Mesothelial cell of epicardium (in vitro differentiated cells): ENCODE measurements at regions not wholly inside any gene's neighbourhood (a gene's known extent, or its start where the extent isn't known, plus 50 kb on each side); places are given as distances from the start of the nearest gene placed in this dataset.

Experiments
- DNase-seq, 2 experiments: peaks; one replicate each; pipeline ENCODE4 v3.0.0; 2021; ENCODE audit warnings: low spot score in 2 of 2; ENCODE audit not compliant: unreplicated experiment in 2 of 2
- H3K27ac Mint-ChIP-seq: 2 replicates; pipeline ENCODE4 v1.8.0; 2021; ENCODE audit warnings: mixed read lengths
- H3K27me3 Mint-ChIP-seq: 2 replicates; pipeline ENCODE4 v1.8.0; 2021; ENCODE audit warnings: low read depth, mixed read lengths
- H3K36me3 Mint-ChIP-seq: 2 replicates; pipeline ENCODE4 v1.8.0; 2021; ENCODE audit warnings: mixed read lengths
- H3K4me1 Mint-ChIP-seq: 2 replicates; pipeline ENCODE4 v1.8.0; 2021; ENCODE audit warnings: mixed read lengths
- H3K4me3 Mint-ChIP-seq: 2 replicates; pipeline ENCODE4 v1.8.0; 2021; ENCODE audit warnings: mild to moderate bottlenecking, moderate library complexity, mixed read lengths
- H3K9me3 Mint-ChIP-seq: 2 replicates; pipeline ENCODE4 v1.8.0; 2021; ENCODE audit warnings: mixed read lengths
- CTCF ChIP-seq: fragments of 200-600 bp; sonication (generic); IDR thresholded peaks from one replicate; pipeline ENCODE4 v1.5.0; 2021; ENCODE audit warnings: antibody characterized with exemption; ENCODE audit not compliant: unreplicated experiment

- Mint-ChIP-seq H3K27me3 (no peaks in the 10 kb centered on the region), H3K9me3 (peaks cover 9% of the 10 kb centered on the region), H3K36me3 (peaks cover 7% of the 10 kb centered on the region), H3K27ac (no peak overlapping the region), H3K4me3 (no peak overlapping the region), H3K4me1 (peaks cover 48% of the 10 kb centered on the region)
- TF ChIP-seq CTCF = no peak
- no peak for DNase-seq
These were observed 244.9 kb upstream of the ANKRD55 start for GRCh38 chr5:56478062-56478461.

- Mint-ChIP-seq H3K4me1 (peaks cover 46% of the 10 kb centered on the region), H3K27me3 (no peaks in the 10 kb centered on the region), H3K27ac (peak overlapping the region; percentile 84), H3K9me3 (peaks cover 9% of the 10 kb centered on the region), H3K4me3 (no peak overlapping the region), H3K36me3 (peaks cover 8% of the 10 kb centered on the region)
- TF ChIP-seq CTCF = no peak
- DNase-seq = no peak
These were observed 243.3 kb upstream of the ANKRD55 start for GRCh38 chr5:56476487-56476856.

- Mint-ChIP-seq H3K27me3 (no peaks in the 10 kb centered on the region), H3K4me3 (no peak overlapping the region), H3K27ac (peak overlapping the region; percentile 85), H3K4me1 (peaks cover 43% of the 10 kb centered on the region), H3K36me3 (peaks cover 8% of the 10 kb centered on the region), H3K9me3 (peaks cover 9% of the 10 kb centered on the region)
- no peak for DNase-seq
- no peak for TF ChIP-seq CTCF
These were observed 242.8 kb upstream of the ANKRD55 start for GRCh38 chr5:56475689-56476486.

GRCh38 chr5:56471707-56472106 lies 238.6 kb upstream of the ANKRD55 start:
- peaks cover 9% of the 10 kb centered on the region for H3K9me3 Mint-ChIP-seq
- no peak for TF ChIP-seq CTCF
- H3K27me3 Mint-ChIP-seq = no peaks in the 10 kb centered on the region
- no peak for DNase-seq
- no peak overlapping the region for H3K27ac Mint-ChIP-seq
- H3K4me1 Mint-ChIP-seq = peaks cover 41% of the 10 kb centered on the region
- H3K36me3 Mint-ChIP-seq = peaks cover 8% of the 10 kb centered on the region
- H3K4me3 Mint-ChIP-seq = no peak overlapping the region

- H3K9me3 Mint-ChIP-seq = peaks cover 9% of the 10 kb centered on the region
- H3K27ac Mint-ChIP-seq = no peak overlapping the region
- no peak for TF ChIP-seq CTCF
- no peak overlapping the region for H3K4me3 Mint-ChIP-seq
- H3K27me3 Mint-ChIP-seq = no peaks in the 10 kb centered on the region
- peaks cover 8% of the 10 kb centered on the region for H3K36me3 Mint-ChIP-seq
- no peak for DNase-seq
- H3K4me1 Mint-ChIP-seq = peaks cover 41% of the 10 kb centered on the region
These were observed 236.9 kb upstream of the ANKRD55 start for GRCh38 chr5:56470007-56470406.
